KBM-7 (cell line): ENCODE measurements at regions not wholly inside any gene's neighbourhood (a gene's known extent, or its start where the extent isn't known, plus 50 kb on each side); places are given as distances from the start of the nearest gene placed in this dataset.

Source experiments
- DNase-seq: peaks from one replicate; pipeline ENCODE4 v3.0.0-alpha.2; 2015
- in situ Hi-C: fragments of 300-500 bp; cut with MboI; formaldehyde crosslinking; loops from 2 replicates; pipeline ENCODE4 v1.14.3; 2020; ENCODE audit warnings: low sequenced_read_pairs, low pct_unique_long_range_greater_than_20kb, mixed read lengths

GRCh38 chr2:150885774-150886386 lies 375.8 kb downstream of the RBM43 start:
- no peak for DNase-seq
- in situ Hi-C loops = no loop called here

DNA sequence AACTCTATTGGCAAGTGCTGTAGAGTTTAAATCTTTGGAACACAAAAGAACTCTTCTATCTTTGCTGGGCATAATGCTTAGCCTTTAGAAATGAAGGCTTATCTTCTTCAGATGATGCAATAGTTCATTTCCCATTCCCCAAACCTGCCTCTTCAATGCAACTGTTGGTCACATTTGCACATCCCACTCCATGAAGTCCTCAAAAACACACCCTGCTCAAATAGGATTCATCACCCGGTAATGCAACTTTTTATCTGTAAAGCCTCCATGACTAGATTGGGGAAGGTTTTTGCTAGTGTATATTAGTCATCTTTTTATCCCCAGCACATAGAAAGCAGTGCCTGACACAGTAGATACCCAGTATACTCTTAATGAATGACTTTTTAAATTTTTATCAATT lies 376.4 kb downstream of the RBM43 start:
- in situ Hi-C loops = no loop called here
- DNase-seq = no peak

DNA sequence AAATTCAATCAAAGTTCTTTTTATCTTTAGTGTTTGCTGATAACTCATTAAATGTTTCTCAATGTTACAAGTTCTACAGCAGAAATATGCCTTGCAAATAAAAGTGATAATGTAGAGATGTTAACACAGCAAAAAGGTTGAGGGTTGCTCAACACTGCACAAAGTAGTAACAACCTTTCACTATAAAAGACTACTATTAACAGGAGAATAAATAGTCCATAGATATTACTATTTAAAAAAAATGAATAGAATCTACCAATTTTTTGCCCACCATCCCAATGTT lies 378.1 kb downstream of the RBM43 start:
- in situ Hi-C loops = no loop called here
- no peak for DNase-seq

DNA sequence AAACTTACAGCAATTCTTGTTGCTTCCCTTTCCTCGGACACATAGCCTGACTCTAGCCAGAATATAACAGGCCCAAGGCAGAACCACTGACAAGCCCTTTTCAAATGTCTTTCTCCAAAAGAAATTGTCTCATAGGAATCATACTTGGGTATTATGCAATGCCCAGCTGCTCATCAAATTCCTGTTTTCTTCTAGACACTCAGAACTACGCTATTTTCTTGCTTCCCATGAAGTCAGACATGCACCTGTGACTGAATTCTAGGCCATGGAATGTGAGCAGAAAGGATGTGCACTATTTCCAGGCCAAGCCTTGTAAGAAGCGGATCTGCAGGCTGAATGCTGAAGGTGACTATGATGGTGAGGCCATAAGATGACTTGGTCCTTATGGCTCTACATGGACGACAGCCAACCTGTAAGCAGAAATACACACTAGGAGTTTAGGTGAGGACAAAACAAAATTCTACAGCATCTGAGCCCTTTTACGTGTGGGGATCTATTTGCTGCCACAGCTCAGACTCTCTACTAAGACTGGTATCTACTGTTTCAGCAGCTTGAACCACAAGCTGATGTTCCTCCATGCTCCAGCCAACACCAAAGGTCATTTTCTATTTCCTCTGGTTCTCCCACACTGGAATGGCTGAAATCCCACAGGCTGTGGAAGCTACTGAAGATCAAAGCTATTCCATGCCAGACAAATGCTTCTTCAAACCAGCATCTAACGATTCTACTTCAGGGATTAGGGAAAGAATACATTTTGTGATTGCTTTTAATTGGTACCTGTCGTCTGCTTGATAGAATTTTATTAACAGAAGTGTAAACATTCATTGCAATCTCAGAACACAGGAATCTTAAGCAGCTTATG lies 378.7 kb downstream of the RBM43 start:
- no peak for DNase-seq
- in situ Hi-C loops = no loop called here

- in situ Hi-C loops = no loop called here
- no peak for DNase-seq
These were observed 380.7 kb downstream of the RBM43 start for GRCh38 chr2:150880986-150881385.

DNA sequence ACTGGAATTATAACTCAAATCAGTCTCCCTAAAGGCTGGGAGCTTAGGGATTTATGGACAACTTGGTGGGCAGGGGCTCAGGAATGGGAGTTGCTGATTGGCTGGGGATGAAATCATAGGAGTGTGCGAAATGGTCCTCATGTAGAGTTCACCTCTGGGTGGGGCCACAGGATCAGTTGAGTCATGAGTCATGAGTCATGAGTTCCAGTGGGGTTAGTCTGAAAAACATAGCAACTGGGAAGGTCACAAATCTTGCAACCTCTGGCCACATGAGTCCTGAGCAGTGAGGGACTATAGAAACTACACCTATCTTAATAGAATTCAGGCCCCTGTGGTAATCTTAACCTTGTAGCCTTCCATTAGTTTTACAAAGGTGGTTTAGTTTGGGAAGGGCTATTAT lies 383.3 kb downstream of the RBM43 start:
- DNase-seq = no peak
- in situ Hi-C loops = no loop called here

DNA sequence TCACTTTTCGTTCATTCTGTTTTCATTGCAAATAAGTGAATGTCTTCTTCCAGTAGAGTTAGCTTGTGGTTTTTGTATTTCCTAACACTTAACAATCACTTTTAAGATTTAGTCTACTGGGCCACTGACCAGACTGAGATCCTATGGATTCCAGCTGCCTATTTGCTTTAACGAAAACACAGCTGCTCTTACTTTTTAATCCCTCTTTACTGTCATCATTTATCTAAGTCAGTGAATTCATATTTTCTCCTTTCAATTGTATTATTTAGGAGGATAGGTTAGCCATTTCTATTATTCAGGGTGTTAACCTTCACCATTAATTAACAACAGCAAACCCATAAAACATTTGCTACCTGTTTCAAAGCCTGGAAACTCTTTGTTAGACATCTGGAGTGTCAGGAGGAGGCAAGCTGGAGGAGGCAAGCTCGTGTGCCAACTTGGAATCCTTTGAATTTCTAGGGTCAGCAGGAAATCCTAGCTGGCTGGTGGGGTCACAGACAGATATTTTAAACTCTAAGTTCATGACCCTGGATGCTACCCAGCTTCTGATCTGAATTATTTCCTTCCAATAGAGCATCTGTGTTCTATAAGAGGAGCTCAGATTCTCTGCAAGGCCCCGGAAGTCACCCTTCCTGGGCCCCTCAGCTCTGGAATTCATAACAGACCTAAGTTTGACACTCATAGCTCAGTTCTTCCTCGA lies 385.3 kb downstream of the RBM43 start:
- DNase-seq = no peak
- in situ Hi-C loops = no loop called here

DNA sequence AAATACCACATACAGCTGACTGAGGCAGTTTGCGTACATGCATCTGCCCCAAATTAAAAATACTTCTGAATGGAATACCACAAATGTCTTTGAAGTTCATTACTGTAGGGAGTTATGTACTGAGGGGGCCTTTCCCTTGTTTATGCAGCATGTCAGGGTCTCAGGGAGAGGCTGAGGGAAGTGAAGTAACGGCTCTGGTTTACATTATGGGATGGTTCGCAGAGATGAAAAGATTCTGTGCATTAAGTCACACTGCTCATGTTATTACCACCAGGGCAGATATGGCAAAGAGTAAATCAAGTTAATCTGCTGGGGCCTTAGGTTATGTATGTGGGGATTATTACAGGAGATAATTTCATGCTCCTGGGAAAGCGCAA lies 385.9 kb upstream of the RND3 start:
- in situ Hi-C loops = no loop called here
- no peak for DNase-seq

DNA sequence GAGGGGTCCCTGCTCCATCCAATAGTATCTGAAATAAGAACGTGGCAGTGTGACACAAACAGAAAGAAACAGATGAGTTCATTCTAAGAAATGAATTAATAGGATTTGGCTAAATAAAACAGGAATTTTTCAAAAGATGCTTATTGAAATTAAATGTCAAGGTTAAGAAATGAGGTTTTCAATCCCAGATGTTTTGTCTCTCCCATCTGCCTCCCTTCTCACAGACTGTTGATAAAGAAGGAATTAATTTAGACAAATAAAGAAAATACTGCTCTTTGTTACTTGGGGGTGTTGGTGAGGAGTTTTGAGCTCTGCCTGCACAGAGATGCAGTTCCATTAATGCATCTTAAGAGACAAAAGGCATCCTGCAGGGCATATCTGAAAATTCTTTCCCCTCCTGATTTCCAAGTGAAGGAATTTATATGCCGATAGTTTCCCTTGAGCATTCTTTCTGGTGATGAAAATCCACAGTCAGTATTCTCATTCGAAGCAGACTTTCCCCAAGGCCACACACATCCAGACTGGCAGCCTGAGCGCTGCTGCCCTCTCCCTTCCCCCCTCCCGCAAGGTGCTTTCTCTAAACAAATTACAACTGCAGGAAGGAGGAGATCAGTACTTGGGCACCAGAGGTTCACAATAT lies 385.4 kb upstream of the RND3 start:
- no peak for DNase-seq
- in situ Hi-C loops = no loop called here

DNA sequence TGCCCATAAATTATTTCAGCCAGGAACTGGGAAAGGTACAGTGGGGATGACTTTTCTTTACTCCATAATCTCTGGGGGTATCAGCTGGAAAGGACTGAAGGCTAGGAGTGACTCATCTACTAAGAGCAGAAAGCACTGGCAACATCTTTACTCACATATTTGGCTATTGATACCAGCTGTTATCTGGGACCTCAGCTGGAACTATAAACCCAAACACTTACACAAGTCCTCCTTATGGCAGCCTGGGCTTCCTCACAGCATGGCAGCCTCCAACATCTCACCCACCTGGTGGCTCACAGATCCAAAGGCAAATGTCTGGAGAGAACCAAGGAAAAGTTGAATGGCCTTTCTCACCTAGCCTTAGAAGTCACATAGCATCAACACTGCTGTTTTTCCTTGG lies 379.0 kb upstream of the RND3 start:
- in situ Hi-C loops = no loop called here
- DNase-seq = no peak

- no peak for DNase-seq
- in situ Hi-C loops = no loop called here
These were observed 376.2 kb upstream of the RND3 start for GRCh38 chr2:150863691-150864090.

DNA sequence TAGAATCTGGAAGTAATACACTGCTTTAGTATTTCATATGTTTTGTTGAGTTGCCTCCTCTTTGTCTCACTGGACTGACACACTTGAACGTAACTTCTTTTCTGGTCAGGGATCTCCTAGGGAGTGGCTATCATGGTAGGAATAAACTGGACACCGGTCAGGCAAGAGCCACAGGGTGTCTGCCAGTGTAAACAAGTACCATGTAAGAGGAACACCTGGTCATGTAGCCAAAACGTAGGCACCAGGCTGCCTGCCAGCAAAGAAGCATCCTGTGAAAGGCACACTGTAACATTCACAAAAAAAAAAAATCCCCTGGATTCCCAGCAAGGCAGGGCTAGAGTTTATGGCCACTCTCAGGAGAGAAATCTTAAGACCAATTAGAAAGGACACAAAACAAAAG lies 372.8 kb upstream of the RND3 start:
- DNase-seq = no peak
- in situ Hi-C loops = no loop called here

- DNase-seq = no peak
- in situ Hi-C loops = no loop called here
These were observed 372.4 kb upstream of the RND3 start for GRCh38 chr2:150859877-150860276.

- in situ Hi-C loops = no loop called here
- DNase-seq = no peak
These were observed 371.7 kb upstream of the RND3 start for GRCh38 chr2:150859162-150859561.

DNA sequence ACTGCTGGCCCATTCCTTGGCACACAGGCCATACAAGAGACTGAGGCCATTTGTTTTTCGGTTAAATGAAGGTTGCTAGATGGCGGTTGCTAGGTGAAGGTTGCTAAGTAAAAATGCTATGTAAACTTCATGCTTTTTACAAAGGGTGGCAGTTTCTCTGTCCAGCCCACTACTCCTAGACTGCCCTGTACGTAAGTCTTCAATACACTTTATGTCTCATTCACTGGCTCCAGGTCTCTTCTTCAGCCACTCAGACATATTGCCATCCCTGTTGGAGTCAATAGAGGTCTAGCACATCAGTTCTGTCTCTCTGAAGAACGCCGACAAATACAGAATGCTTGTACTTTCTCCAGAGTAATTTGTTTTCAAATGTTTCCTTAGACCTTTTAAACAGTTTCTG lies 370.9 kb upstream of the RND3 start:
- DNase-seq = no peak
- in situ Hi-C loops = no loop called here

- DNase-seq = no peak
These were observed 369.3 kb upstream of the RND3 start for GRCh38 chr2:150856596-150857281.

GRCh38 chr2:150853263-150853662 lies 365.8 kb upstream of the RND3 start:
- in situ Hi-C loops = no loop called here
- no peak for DNase-seq

More at GRCh38 chr2:150856596-150857281, 369.3 kb upstream of the RND3 start:
- in situ Hi-C loops = no loop called here

- in situ Hi-C loops = no loop called here
- no peak for DNase-seq
These were observed 363.2 kb upstream of the RND3 start for GRCh38 chr2:150850641-150851040.

GRCh38 chr2:150847578-150847977 lies 360.1 kb upstream of the RND3 start:
- in situ Hi-C loops = no loop called here
- no peak for DNase-seq

DNA sequence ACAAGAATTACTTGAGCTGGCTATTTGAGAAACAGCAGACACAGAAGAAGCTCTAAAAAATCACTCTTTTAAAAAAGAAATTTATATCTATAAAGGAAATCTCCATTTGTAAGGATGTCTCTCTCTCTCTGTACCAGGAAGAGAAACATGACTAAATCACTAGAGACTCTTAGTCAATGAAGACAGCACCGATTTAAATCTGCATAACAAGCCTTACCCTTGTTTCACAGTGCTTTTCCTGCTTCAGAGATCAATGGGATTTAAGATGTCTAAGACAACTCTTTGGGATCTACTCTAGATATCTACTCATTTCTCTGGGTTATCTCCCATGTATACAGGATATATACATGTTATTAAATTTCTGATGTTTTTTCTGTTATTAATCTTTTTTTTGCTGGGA lies 359.2 kb upstream of the RND3 start:
- DNase-seq = no peak
- in situ Hi-C loops = no loop called here
